ENCODE measurements at regions not wholly inside any gene's neighbourhood (a gene's known extent, or its start where the extent isn't known, plus 50 kb on each side); places are given as distances from the start of the nearest gene placed in this dataset.

DNA sequence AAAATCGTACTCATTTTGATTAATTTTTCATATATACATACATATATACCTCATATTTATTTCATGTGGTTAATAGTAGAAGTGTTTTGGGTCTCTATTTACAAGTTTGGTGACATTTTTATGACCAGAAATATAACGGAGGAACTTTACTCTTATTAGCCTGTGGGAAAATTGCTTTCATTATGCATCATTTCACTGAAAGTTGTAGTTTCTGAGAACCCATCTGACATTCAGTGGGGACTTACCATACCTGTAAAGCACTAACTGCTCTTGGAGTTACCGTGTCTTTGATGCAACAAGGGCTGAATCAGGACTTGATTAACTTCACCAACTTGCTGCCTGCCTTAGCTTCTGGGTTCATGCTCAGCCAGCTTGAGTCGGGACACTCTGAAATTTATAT lies 49.9 kb upstream of the ITPKB start:
- H3K27me3 ChIP-seq (ENCODE audit: insufficient read depth, low read depth, severe bottlenecking), result no peaks in the 10 kb centered on the region
- H3K9me3 ChIP-seq (ENCODE audit: severe bottlenecking), result no peaks in the 10 kb centered on the region
- no peaks in the 10 kb centered on the region for H3K36me3 ChIP-seq
- no peak for TF ChIP-seq CTCF (IDR thresholded peaks at IDR 0.05; ENCODE audit: low read depth, low read length)
- no peak overlapping the region for H3K27ac ChIP-seq
- no peak for DNase-seq
- H3K4me3 ChIP-seq (ENCODE audit: low read depth, low read length), result no peak overlapping the region

Data from WERI-Rb-1 (cell line).